Astrocyte of the cerebellum (primary cell): ENCODE measurements at regions not wholly inside any gene's neighbourhood (a gene's known extent, or its start where the extent isn't known, plus 50 kb on each side); places are given as distances from the start of the nearest gene placed in this dataset.

ENCODE experiments used
- DNase-seq: peaks from one replicate; pipeline ENCODE4 v3.0.0-alpha.2; 2011; ENCODE audit warnings: low read depth
- H3K4me3 ChIP-seq: 2 replicates; pipeline ENCODE4 v1.5.1; 2011; ENCODE audit warnings: mild to moderate bottlenecking, low read depth, low read length, moderate library complexity
- CTCF ChIP-seq: IDR thresholded peaks from 2 replicates; pipeline ENCODE4 v1.5.1; 2012; ENCODE audit warnings: low read length, low read depth, moderate library complexity, mild to moderate bottlenecking; ENCODE audit errors: missing control alignments
- in situ Hi-C: cut with HindIII; loops from 2 replicates; pipeline ENCODE4 v1.10.0; 2017; ENCODE audit warnings: low sequenced_read_pairs

GRCh38 chr2:120443946-120444345, 98.0 kb downstream of the INHBB start:
- H3K4me3 ChIP-seq: no peak overlapping the region
- no peak for TF ChIP-seq CTCF
- in situ Hi-C loops: no loop called here
- no peak for DNase-seq

- no peak for TF ChIP-seq CTCF
- in situ Hi-C loops: no loop called here
- H3K4me3 ChIP-seq: no peak overlapping the region
- no peak for DNase-seq
Observed at GRCh38 chr2:120444691-120445240, 98.8 kb downstream of the INHBB start.

- in situ Hi-C loops: no loop called here
- H3K4me3 ChIP-seq: no peak overlapping the region
- TF ChIP-seq CTCF: no peak
- no peak for DNase-seq
Observed at GRCh38 chr2:120445449-120446143, 99.7 kb downstream of the INHBB start.

- no peak for TF ChIP-seq CTCF
- in situ Hi-C loops: no loop called here
- DNase-seq: no peak
- no peak overlapping the region for H3K4me3 ChIP-seq
Observed at GRCh38 chr2:120446236-120447126, 100.5 kb downstream of the INHBB start.

- in situ Hi-C loops: no loop called here
- no peak for TF ChIP-seq CTCF
- no peak for DNase-seq
- no peak overlapping the region for H3K4me3 ChIP-seq
Observed at GRCh38 chr2:120447127-120447785, 101.3 kb downstream of the INHBB start.

- H3K4me3 ChIP-seq: no peak overlapping the region
- no peak for TF ChIP-seq CTCF
- no peak for DNase-seq
- in situ Hi-C loops: no loop called here
Observed at GRCh38 chr2:120448436-120448835, 102.5 kb downstream of the INHBB start.
